ENCODE measurements at regions not wholly inside any gene's neighbourhood (a gene's known extent, or its start where the extent isn't known, plus 50 kb on each side); places are given as distances from the start of the nearest gene placed in this dataset.
A peak's percentile ranks its signal among the peaks of the same experiment; 100 is the strongest.

GRCh38 chr11:110832080-110832479 lies 119.8 kb upstream of the ARHGAP20 start:
- no peak for DNase-seq (ENCODE audit: low read depth in 3 of 3)

GRCh38 chr11:110830747-110831146 lies 118.5 kb upstream of the ARHGAP20 start:
- no peak for DNase-seq (ENCODE audit: low read depth in 3 of 3)

- DNase-seq (ENCODE audit: low read depth in 3 of 3) = no peak
These were observed 118.1 kb upstream of the ARHGAP20 start for GRCh38 chr11:110830344-110830743.

- DNase-seq (ENCODE audit: low read depth in 3 of 3) = no peak
These were observed 117.6 kb upstream of the ARHGAP20 start for GRCh38 chr11:110829873-110830272.

- DNase-seq (ENCODE audit: low read depth in 3 of 3) = no peak
These were observed 115.8 kb upstream of the ARHGAP20 start for GRCh38 chr11:110828086-110828485.

- no peak for DNase-seq (ENCODE audit: low read depth in 3 of 3)
These were observed 115.0 kb upstream of the ARHGAP20 start for GRCh38 chr11:110827276-110827675.

GRCh38 chr11:110824912-110825620 lies 112.8 kb upstream of the ARHGAP20 start:
- no peak for DNase-seq (ENCODE audit: low read depth in 3 of 3)

- DNase-seq (ENCODE audit: low read depth in 3 of 3) = peak in 1 of 3 experiments; percentile 7
These were observed 105.9 kb upstream of the ARHGAP20 start for GRCh38 chr11:110818032-110818687.

GRCh38 chr11:110812086-110812733 lies 100.0 kb upstream of the ARHGAP20 start:
- no peak for DNase-seq (ENCODE audit: low read depth in 3 of 3)

GRCh38 chr11:110809417-110810199 lies 97.4 kb upstream of the ARHGAP20 start:
- no peak for DNase-seq (ENCODE audit: low read depth in 3 of 3)

GRCh38 chr11:110808248-110808647 lies 96.0 kb upstream of the ARHGAP20 start:
- DNase-seq (ENCODE audit: low read depth in 3 of 3) = no peak

- no peak for DNase-seq (ENCODE audit: low read depth in 3 of 3)
These were observed 95.6 kb upstream of the ARHGAP20 start for GRCh38 chr11:110807801-110808200.

- DNase-seq (ENCODE audit: low read depth in 3 of 3) = no peak
These were observed 93.5 kb upstream of the ARHGAP20 start for GRCh38 chr11:110805756-110806155.

- DNase-seq (ENCODE audit: low read depth in 3 of 3) = no peak
These were observed 89.9 kb upstream of the ARHGAP20 start for GRCh38 chr11:110802162-110802561.

GRCh38 chr11:110801328-110801727 lies 89.1 kb upstream of the ARHGAP20 start:
- no peak for DNase-seq (ENCODE audit: low read depth in 3 of 3)

- DNase-seq (ENCODE audit: low read depth in 3 of 3) = no peak
These were observed 86.1 kb upstream of the ARHGAP20 start for GRCh38 chr11:110798201-110798900.

GRCh38 chr11:110797453-110797852 lies 85.2 kb upstream of the ARHGAP20 start:
- no peak for DNase-seq (ENCODE audit: low read depth in 3 of 3)

GRCh38 chr11:110795112-110795624 lies 82.9 kb upstream of the ARHGAP20 start:
- no peak for DNase-seq (ENCODE audit: low read depth in 3 of 3)

GRCh38 chr11:110793556-110793955 lies 81.3 kb upstream of the ARHGAP20 start:
- no peak for DNase-seq (ENCODE audit: low read depth in 3 of 3)

GRCh38 chr11:110791621-110792020 lies 79.4 kb upstream of the ARHGAP20 start:
- DNase-seq (ENCODE audit: low read depth in 3 of 3) = no peak

GRCh38 chr11:110787680-110788079 lies 75.4 kb upstream of the ARHGAP20 start:
- DNase-seq (ENCODE audit: low read depth in 3 of 3) = no peak
